SK-N-SH treated with all-trans-retinoic acid at 6 μM for 48 hours (cell line): ENCODE measurements at regions not wholly inside any gene's neighbourhood (a gene's known extent, or its start where the extent isn't known, plus 50 kb on each side); places are given as distances from the start of the nearest gene placed in this dataset.

Source experiments
- ATAC-seq: fragments of 200-7000 bp; cut with Tn5 transposase; 3 replicates; pipeline ENCODE4 v1.9.1; 2020; ENCODE audit warnings: mild to moderate bottlenecking, moderate library complexity
- BACH2 ChIP-seq: fragments of 250-450 bp; sonication (Bioruptor Pico); IDR thresholded peaks from 2 replicates; pipeline ENCODE4 v1.9.0; 2021; ENCODE audit warnings: mild to moderate bottlenecking, borderline replicate concordance
- CREB5 ChIP-seq: fragments of 250-450 bp; sonication (Bioruptor Pico); IDR thresholded peaks from 2 replicates; pipeline ENCODE4 v1.5.1; 2020; ENCODE audit warnings: low read depth, mild to moderate bottlenecking, moderate library complexity
- CSDC2 ChIP-seq: fragments of 250-450 bp; sonication (Bioruptor Pico); IDR thresholded peaks from 2 replicates; pipeline ENCODE4 v1.5.0; 2020; ENCODE audit warnings: mild to moderate bottlenecking, moderate library complexity
- ESRRG ChIP-seq: fragments of 250-450 bp; sonication (Bioruptor Pico); IDR thresholded peaks from 2 replicates; pipeline ENCODE4 v1.6.1; 2021; ENCODE audit warnings: mild to moderate bottlenecking
- GLIS3 ChIP-seq: fragments of 250-450 bp; sonication (Bioruptor Pico); IDR thresholded peaks from 2 replicates; pipeline ENCODE4 v1.5.0; 2020; ENCODE audit warnings: mild to moderate bottlenecking, moderate library complexity
- ISL1 ChIP-seq: fragments of 250-450 bp; sonication (Bioruptor Pico); IDR thresholded peaks from 2 replicates; pipeline ENCODE4 v2.1.2; 2022; ENCODE audit warnings: mild to moderate bottlenecking, moderate library complexity
- PATZ1 ChIP-seq: fragments of 250-450 bp; sonication (Bioruptor Pico); IDR thresholded peaks from 2 replicates; pipeline ENCODE4 v1.8.0; 2020; ENCODE audit warnings: mild to moderate bottlenecking, moderate library complexity, borderline replicate concordance
- POU6F1 ChIP-seq: fragments of 250-450 bp; sonication (Bioruptor Pico); IDR thresholded peaks from 2 replicates; pipeline ENCODE4 v1.8.0; 2021; ENCODE audit warnings: low read depth, mild to moderate bottlenecking, moderate library complexity, borderline replicate concordance
- PPARA ChIP-seq: fragments of 250-450 bp; sonication (Bioruptor Pico); IDR thresholded peaks from 2 replicates; pipeline ENCODE4 v1.5.0; 2020; ENCODE audit warnings: mild to moderate bottlenecking, borderline replicate concordance
- SNAI2 ChIP-seq: fragments of 250-450 bp; sonication (Bioruptor Pico); IDR thresholded peaks from 2 replicates; pipeline ENCODE4 v1.5.0; 2020; ENCODE audit warnings: mild to moderate bottlenecking, moderate library complexity
- TCF4 ChIP-seq: fragments of 250-450 bp; sonication (Bioruptor Pico); IDR thresholded peaks from 2 replicates; pipeline ENCODE4 v1.8.0; 2021; ENCODE audit warnings: mild to moderate bottlenecking, moderate library complexity, borderline replicate concordance
- TOX ChIP-seq: fragments of 250-450 bp; sonication (Bioruptor Pico); IDR thresholded peaks from 2 replicates; pipeline ENCODE4 v1.8.0; 2021; ENCODE audit warnings: mild to moderate bottlenecking, moderate library complexity, borderline replicate concordance
- TSHZ2 ChIP-seq: fragments of 250-450 bp; sonication (Bioruptor Pico); IDR thresholded peaks from 2 replicates; pipeline ENCODE4 v1.5.0; 2020; ENCODE audit warnings: mild to moderate bottlenecking, moderate library complexity
- ZC3H10 ChIP-seq: fragments of 250-450 bp; sonication (Bioruptor Pico); IDR thresholded peaks from 2 replicates; pipeline ENCODE4 v1.5.1; 2021; ENCODE audit warnings: mild to moderate bottlenecking, moderate library complexity
- ZFP3 ChIP-seq: fragments of 250-450 bp; sonication (Bioruptor Pico); IDR thresholded peaks from 2 replicates; pipeline ENCODE4 v1.5.0; 2020; ENCODE audit warnings: mild to moderate bottlenecking, moderate library complexity
- ZNF565 ChIP-seq: fragments of 450-650 bp; formaldehyde crosslinking; conservative IDR thresholded peaks from 2 replicates; pipeline ENCODE4 v1.5.0; 2020; ENCODE audit warnings: low read depth, mild to moderate bottlenecking, moderate library complexity
- ZNF70 ChIP-seq: fragments of 450-650 bp; formaldehyde crosslinking; IDR thresholded peaks from 2 replicates; pipeline ENCODE4 v1.5.0; 2020; ENCODE audit warnings: mild to moderate bottlenecking, moderate library complexity
- ZNF8 ChIP-seq: fragments of 450-650 bp; formaldehyde crosslinking; IDR thresholded peaks from 2 replicates; pipeline ENCODE4 v1.5.0; 2020; ENCODE audit warnings: mild to moderate bottlenecking, moderate library complexity

GRCh38 chr15:70158309-70159000 lies 60.7 kb upstream of the TLE3 start:
- TF ChIP-seq BACH2 (no peak), PPARA (no peak), TCF4 (CRISPR knock-in tag) (no peak), POU6F1 (CRISPR knock-in tag) (no peak), ISL1 (CRISPR knock-in tag) (no peak), SNAI2 (CRISPR knock-in tag) (no peak), ESRRG (CRISPR knock-in tag) (no peak), PATZ1 (CRISPR knock-in tag) (no peak), TOX (CRISPR knock-in tag) (no peak), ZC3H10 (no peak), CREB5 (CRISPR knock-in tag) (no peak), TSHZ2 (CRISPR knock-in tag) (no peak), ZNF565 (CRISPR knock-in tag) (no peak), ZFP3 (CRISPR knock-in tag) (no peak), GLIS3 (no peak), ZNF8 (CRISPR knock-in tag) (no peak), ZNF70 (CRISPR knock-in tag) (no peak), CSDC2 (CRISPR knock-in tag) (no peak)
- no peak for ATAC-seq

- peak; percentile 79 for ATAC-seq
- TF ChIP-seq TSHZ2 (CRISPR knock-in tag) (no peak), ZNF8 (CRISPR knock-in tag) (no peak), SNAI2 (CRISPR knock-in tag) (no peak), GLIS3 (no peak)
Measured at GRCh38 chr15:70156671-70157271, 59.1 kb upstream of the TLE3 start.

GRCh38 chr15:70154718-70155347 lies 57.1 kb upstream of the TLE3 start:
- TF ChIP-seq ISL1 (CRISPR knock-in tag) = peak; percentile 31; the same call in 1 of the 2 replicates
- TF ChIP-seq GLIS3 = no peak
- TF ChIP-seq POU6F1 (CRISPR knock-in tag) = no peak; the same call in 1 of the 2 replicates
- ATAC-seq = peak; percentile 36
